LNCAP (cell line): ENCODE measurements at regions not wholly inside any gene's neighbourhood (a gene's known extent, or its start where the extent isn't known, plus 50 kb on each side); places are given as distances from the start of the nearest gene placed in this dataset.

ENCODE experiments used
- CTCF ChIP-seq: fragments of 450-650 bp; IDR thresholded peaks from 2 replicates; pipeline ENCODE4 v1.5.1; 2017; ENCODE audit warnings: mild to moderate bottlenecking

GRCh38 chr20:19816386-19816785, 58.3 kb downstream of the RIN2 start:
- no peak for TF ChIP-seq CTCF

GRCh38 chr20:19817017-19817416, 59.0 kb downstream of the RIN2 start:
- TF ChIP-seq CTCF = no peak

GRCh38 chr20:19819149-19819548, 61.1 kb downstream of the RIN2 start:
- no peak for TF ChIP-seq CTCF

GRCh38 chr20:19820555-19821211, 62.6 kb downstream of the RIN2 start:
- TF ChIP-seq CTCF = no peak

- no peak for TF ChIP-seq CTCF
These were observed 63.5 kb downstream of the RIN2 start for GRCh38 chr20:19821606-19822005.

- no peak for TF ChIP-seq CTCF
These were observed 65.2 kb downstream of the RIN2 start for GRCh38 chr20:19823216-19823615.

- TF ChIP-seq CTCF = no peak
These were observed 65.9 kb downstream of the RIN2 start for GRCh38 chr20:19823971-19824370.

- no peak for TF ChIP-seq CTCF
These were observed 66.8 kb downstream of the RIN2 start for GRCh38 chr20:19824861-19825260.
